K562 (cell line): ENCODE measurements at regions not wholly inside any gene's neighbourhood (a gene's known extent, or its start where the extent isn't known, plus 50 kb on each side); places are given as distances from the start of the nearest gene placed in this dataset.

Source experiments
- ATAC-seq: fragments of 200-7000 bp; cut with Tn5 transposase; 3 replicates; pipeline ENCODE4 v1.9.1; 2020; ENCODE audit warnings: moderate library complexity
- BruUV-seq: library from RNA; stranded (reverse); fragments of 400-500 nt; replicated peaks from 2 replicates; lab custom pipeline; 2021; lab: Mats Ljungman, UMichigan
- CTCF ChIA-PET: fragments of 300-600 bp; formaldehyde crosslinking; extraction: SDS; loops from one replicate; lab custom pipeline; 2021; ENCODE audit warnings: low intra/inter-chr PET ratio; lab: Yijun Ruan, JAX
- POLR2A ChIA-PET: fragments of 300-600, 350-650 bp; sonication (Branson Sonifier 250); formaldehyde crosslinking; extraction: SDS; loops from one replicate; lab custom pipeline; 2021; ENCODE audit warnings: antibody characterized with exemption, inconsistent platforms; lab: Yijun Ruan, JAX
- DNase-seq, 4 experiments: peaks; one replicate each; pipeline versions ENCODE4 v3.0.0 to v3.0.0-alpha.2; 2011 to 2018; ENCODE audit warnings: low spot score in 3 of 4, mixed read lengths in 3 of 4; ENCODE audit errors: extremely low read depth in 1 of 4
- FAIRE-seq: peaks from 2 replicates; lab custom pipeline; 2011; peaks lifted over from hg19 to GRCh38; lab: Jason Lieb, UNC
- H2AFZ ChIP-seq: 2 replicates; pipeline ENCODE4 v1.6.0; 2011; ENCODE audit warnings: low read depth, low read length, control low read depth, inconsistent platforms
- H3K27ac ChIP-seq: fragments of 200-600 bp; 3 replicates; pipeline ENCODE4 v1.8.0; 2011; ENCODE audit warnings: low read depth, mild to moderate bottlenecking, control low read depth, inconsistent platforms, low read length, moderate library complexity, mixed read lengths; ENCODE audit errors: extremely low read depth
- H3K27me3 ChIP-seq, 2 experiments: fragments of 300-600 bp in 1 of 2; 2 replicates in 1 of 2; 3 replicates in 1 of 2; pipeline versions ENCODE4 v1.6.0 to v1.8.0; 2011; ENCODE audit warnings: inconsistent platforms in 2 of 2, low read length in 2 of 2, mild to moderate bottlenecking in 1 of 2, mixed read lengths in 1 of 2, moderate library complexity in 1 of 2; ENCODE audit not compliant: control insufficient read depth in 2 of 2, insufficient read depth in 2 of 2
- H3K36me3 ChIP-seq: fragments of 300-600 bp; 3 replicates; pipeline ENCODE4 v1.8.0; 2011; ENCODE audit warnings: mild to moderate bottlenecking, low read length, inconsistent platforms; ENCODE audit not compliant: control insufficient read depth, insufficient read depth
- H3K4me1 ChIP-seq, 2 experiments: fragments of 200-600 bp in 1 of 2; replicated peaks in 1 of 2; 2 replicates in 1 of 2; 3 replicates in 1 of 2; pipeline versions ENCODE4 v1.5.1 to v1.8.0; 2011; ENCODE audit warnings: inconsistent platforms in 2 of 2, low read length in 2 of 2, mild to moderate bottlenecking in 1 of 2, mixed read lengths in 1 of 2, moderate library complexity in 1 of 2; ENCODE audit not compliant: control insufficient read depth in 2 of 2, insufficient read depth in 2 of 2
- H3K4me2 ChIP-seq: 2 replicates; pipeline ENCODE4 v1.6.1; 2011; ENCODE audit warnings: low read length, control low read depth, inconsistent platforms, mixed read lengths; ENCODE audit not compliant: insufficient read depth
- H3K4me3 ChIP-seq: fragments of 200-600 bp; sonication (generic), shearing (Covaris generic); 2 replicates; pipeline ENCODE4 v1.5.1; 2016; ENCODE audit warnings: control low read depth, inconsistent platforms
- H3K79me2 ChIP-seq: fragments of 200-600 bp; 3 replicates; pipeline ENCODE4 v1.8.0; 2011; ENCODE audit warnings: low read length, inconsistent platforms; ENCODE audit not compliant: control insufficient read depth, insufficient read depth
- H3K9ac ChIP-seq, 2 experiments: 2 replicates each; pipeline versions ENCODE4 v1.6.0 to v1.6.1; 2011; ENCODE audit warnings: low read depth in 2 of 2, low read length in 2 of 2, control low read depth in 1 of 2, inconsistent platforms in 1 of 2, mild to moderate bottlenecking in 1 of 2, mixed read lengths in 1 of 2; ENCODE audit not compliant: insufficient read depth in 1 of 2
- H3K9me1 ChIP-seq: one replicate; pipeline ENCODE4 v1.6.0; 2011; ENCODE audit warnings: inconsistent platforms, mild to moderate bottlenecking, low read length, moderate library complexity; ENCODE audit not compliant: control insufficient read depth, insufficient read depth
- H3K9me3 ChIP-seq: replicated peaks from 2 replicates; pipeline ENCODE4 v1.5.1; 2011; ENCODE audit warnings: low read depth, low read length, inconsistent platforms; ENCODE audit not compliant: control insufficient read depth, insufficient read depth
- H4K20me1 ChIP-seq: replicated peaks from 2 replicates; pipeline ENCODE4 v1.6.1; 2011; ENCODE audit warnings: low read length, inconsistent platforms, mixed read lengths; ENCODE audit not compliant: control insufficient read depth, insufficient read depth
- ETV1 ChIP-seq: fragments of 450-650 bp; conservative IDR thresholded peaks from 2 replicates; pipeline ENCODE4 v1.6.1; 2016; ENCODE audit warnings: missing genetic modification characterization, control low read depth, low read depth, missing compliant biosample characterization
- GABPB2 ChIP-seq: fragments of 250-450 bp; sonication (Bioruptor Pico); conservative IDR thresholded peaks from 2 replicates; pipeline ENCODE4 v1.5.1; 2021; ENCODE audit warnings: mild to moderate bottlenecking
- IRF2 ChIP-seq: sonication (generic); formaldehyde crosslinking; IDR thresholded peaks from 2 replicates; pipeline ENCODE4 v1.8.1; 2022; ENCODE audit warnings: mild to moderate bottlenecking, missing genetic modification reagents
- MBD2 ChIP-seq: sonication (generic); IDR thresholded peaks from 2 replicates; pipeline ENCODE4 v1.6.1; 2016; ENCODE audit warnings: low read depth, borderline replicate concordance
- SRSF1 ChIP-seq: fragments of 200-400 bp; formaldehyde crosslinking; IDR thresholded peaks from 2 replicates; pipeline ENCODE4 v1.6.1; 2017; ENCODE audit warnings: mild to moderate bottlenecking, low read depth, low read length, moderate library complexity
- U2AF1 ChIP-seq: fragments of 200-400 bp; formaldehyde crosslinking; optimal IDR thresholded peaks from 2 replicates; pipeline ENCODE3; 2017; ENCODE audit warnings: mild to moderate bottlenecking, low read depth, low read length, moderate library complexity
- ZNF584 ChIP-seq: fragments of 200-800 bp; sonication (Bioruptor generic); IDR thresholded peaks from 2 replicates; pipeline ENCODE4 v1.6.1; 2016; ENCODE audit warnings: low read depth, mild to moderate bottlenecking, missing genetic modification characterization, missing compliant biosample characterization
- WGBS: fragments of 100-300 bp; shearing (Covaris generic); methylation state at CpG from one replicate; pipeline ENCODE4 v1.1.6; 2016; ENCODE audit warnings: low coverage, mixed read lengths; ENCODE audit not compliant: insufficient coverage; ENCODE audit errors: missing lambda C conversion rate; 5-methylcytosine and 5-hydroxymethylcytosine counted together
- in situ Hi-C: fragments of 300-500 bp; cut with MboI; formaldehyde crosslinking; loops from 4 replicates; pipeline ENCODE4 v1.15.0; 2018; ENCODE audit warnings: inconsistent platforms, mixed read lengths
- intact Hi-C: fragments of 100-400 bp; cut with micrococcal nuclease; formaldehyde crosslinking; loops from 2 replicates; pipeline ENCODE4 v1.14.2; 2022
- TF ChIP-seq, protein P1 (sequence below): sonication (generic); formaldehyde crosslinking; IDR thresholded peaks from 2 replicates; pipeline ENCODE4 v1.8.1; 2023; ENCODE audit warnings: mild to moderate bottlenecking, missing genetic modification reagents
- TF ChIP-seq, protein P2 (sequence below): fragments of 200-600 bp; sonication (generic); IDR thresholded peaks from one replicate; pipeline ENCODE4 v1.6.1; 2012; ENCODE audit warnings: mild to moderate bottlenecking, low read depth, low read length, inconsistent platforms

DNA sequence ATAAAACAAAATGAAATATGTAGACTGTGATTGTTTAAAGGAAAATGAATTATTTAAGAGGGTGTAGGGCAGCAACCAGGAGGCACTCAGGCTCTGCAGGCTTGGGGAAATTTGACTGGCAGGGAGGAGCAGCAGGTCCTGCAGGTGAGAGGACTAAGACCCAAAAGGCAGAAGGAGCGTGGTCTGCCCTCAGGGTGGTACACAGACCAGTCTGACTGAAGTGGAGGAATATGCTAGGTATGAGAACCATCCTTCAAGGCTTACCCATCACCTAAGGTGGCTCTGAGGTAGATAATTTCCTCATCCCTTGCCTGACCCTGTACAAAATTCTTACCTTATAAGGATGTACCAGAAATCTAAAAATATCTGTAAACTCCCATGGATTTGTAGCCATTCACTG lies 261.3 kb upstream of the RASGEF1B start:
- Histone ChIP-seq H3K4me1 (no peaks in the 10 kb centered on the region), H3K36me3 (no peaks in the 10 kb centered on the region), H2AFZ (no peak overlapping the region), H3K79me2 (no peaks in the 10 kb centered on the region), H3K9me3 (no peaks in the 10 kb centered on the region), H3K9ac (no peak overlapping the region), H3K4me3 (no peak overlapping the region), H3K27me3 (no peaks in the 10 kb centered on the region), H3K4me2 (no peak overlapping the region), H4K20me1 (no peaks in the 10 kb centered on the region), H3K9me1 (no peaks in the 10 kb centered on the region), H3K27ac (no peak overlapping the region)
- DNase-seq (no peak), FAIRE-seq (no peak), ATAC-seq (no peak)
- no TSS peak for BruUV-seq
- WGBS: 7% methylated on average over 1 of the region's 1 CpG
- CTCF ChIA-PET: no interaction called here
- POLR2A ChIA-PET: no interaction called here
- in situ Hi-C loops (no loop called here), intact Hi-C loops (no loop called here)
- TF ChIP-seq, protein P1, sequence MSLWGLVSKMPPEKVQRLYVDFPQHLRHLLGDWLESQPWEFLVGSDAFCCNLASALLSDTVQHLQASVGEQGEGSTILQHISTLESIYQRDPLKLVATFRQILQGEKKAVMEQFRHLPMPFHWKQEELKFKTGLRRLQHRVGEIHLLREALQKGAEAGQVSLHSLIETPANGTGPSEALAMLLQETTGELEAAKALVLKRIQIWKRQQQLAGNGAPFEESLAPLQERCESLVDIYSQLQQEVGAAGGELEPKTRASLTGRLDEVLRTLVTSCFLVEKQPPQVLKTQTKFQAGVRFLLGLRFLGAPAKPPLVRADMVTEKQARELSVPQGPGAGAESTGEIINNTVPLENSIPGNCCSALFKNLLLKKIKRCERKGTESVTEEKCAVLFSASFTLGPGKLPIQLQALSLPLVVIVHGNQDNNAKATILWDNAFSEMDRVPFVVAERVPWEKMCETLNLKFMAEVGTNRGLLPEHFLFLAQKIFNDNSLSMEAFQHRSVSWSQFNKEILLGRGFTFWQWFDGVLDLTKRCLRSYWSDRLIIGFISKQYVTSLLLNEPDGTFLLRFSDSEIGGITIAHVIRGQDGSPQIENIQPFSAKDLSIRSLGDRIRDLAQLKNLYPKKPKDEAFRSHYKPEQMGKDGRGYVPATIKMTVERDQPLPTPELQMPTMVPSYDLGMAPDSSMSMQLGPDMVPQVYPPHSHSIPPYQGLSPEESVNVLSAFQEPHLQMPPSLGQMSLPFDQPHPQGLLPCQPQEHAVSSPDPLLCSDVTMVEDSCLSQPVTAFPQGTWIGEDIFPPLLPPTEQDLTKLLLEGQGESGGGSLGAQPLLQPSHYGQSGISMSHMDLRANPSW (CRISPR knock-in tag): no peak
- no peak for TF ChIP-seq ZNF584 (CRISPR knock-in tag)
- TF ChIP-seq, protein P2, sequence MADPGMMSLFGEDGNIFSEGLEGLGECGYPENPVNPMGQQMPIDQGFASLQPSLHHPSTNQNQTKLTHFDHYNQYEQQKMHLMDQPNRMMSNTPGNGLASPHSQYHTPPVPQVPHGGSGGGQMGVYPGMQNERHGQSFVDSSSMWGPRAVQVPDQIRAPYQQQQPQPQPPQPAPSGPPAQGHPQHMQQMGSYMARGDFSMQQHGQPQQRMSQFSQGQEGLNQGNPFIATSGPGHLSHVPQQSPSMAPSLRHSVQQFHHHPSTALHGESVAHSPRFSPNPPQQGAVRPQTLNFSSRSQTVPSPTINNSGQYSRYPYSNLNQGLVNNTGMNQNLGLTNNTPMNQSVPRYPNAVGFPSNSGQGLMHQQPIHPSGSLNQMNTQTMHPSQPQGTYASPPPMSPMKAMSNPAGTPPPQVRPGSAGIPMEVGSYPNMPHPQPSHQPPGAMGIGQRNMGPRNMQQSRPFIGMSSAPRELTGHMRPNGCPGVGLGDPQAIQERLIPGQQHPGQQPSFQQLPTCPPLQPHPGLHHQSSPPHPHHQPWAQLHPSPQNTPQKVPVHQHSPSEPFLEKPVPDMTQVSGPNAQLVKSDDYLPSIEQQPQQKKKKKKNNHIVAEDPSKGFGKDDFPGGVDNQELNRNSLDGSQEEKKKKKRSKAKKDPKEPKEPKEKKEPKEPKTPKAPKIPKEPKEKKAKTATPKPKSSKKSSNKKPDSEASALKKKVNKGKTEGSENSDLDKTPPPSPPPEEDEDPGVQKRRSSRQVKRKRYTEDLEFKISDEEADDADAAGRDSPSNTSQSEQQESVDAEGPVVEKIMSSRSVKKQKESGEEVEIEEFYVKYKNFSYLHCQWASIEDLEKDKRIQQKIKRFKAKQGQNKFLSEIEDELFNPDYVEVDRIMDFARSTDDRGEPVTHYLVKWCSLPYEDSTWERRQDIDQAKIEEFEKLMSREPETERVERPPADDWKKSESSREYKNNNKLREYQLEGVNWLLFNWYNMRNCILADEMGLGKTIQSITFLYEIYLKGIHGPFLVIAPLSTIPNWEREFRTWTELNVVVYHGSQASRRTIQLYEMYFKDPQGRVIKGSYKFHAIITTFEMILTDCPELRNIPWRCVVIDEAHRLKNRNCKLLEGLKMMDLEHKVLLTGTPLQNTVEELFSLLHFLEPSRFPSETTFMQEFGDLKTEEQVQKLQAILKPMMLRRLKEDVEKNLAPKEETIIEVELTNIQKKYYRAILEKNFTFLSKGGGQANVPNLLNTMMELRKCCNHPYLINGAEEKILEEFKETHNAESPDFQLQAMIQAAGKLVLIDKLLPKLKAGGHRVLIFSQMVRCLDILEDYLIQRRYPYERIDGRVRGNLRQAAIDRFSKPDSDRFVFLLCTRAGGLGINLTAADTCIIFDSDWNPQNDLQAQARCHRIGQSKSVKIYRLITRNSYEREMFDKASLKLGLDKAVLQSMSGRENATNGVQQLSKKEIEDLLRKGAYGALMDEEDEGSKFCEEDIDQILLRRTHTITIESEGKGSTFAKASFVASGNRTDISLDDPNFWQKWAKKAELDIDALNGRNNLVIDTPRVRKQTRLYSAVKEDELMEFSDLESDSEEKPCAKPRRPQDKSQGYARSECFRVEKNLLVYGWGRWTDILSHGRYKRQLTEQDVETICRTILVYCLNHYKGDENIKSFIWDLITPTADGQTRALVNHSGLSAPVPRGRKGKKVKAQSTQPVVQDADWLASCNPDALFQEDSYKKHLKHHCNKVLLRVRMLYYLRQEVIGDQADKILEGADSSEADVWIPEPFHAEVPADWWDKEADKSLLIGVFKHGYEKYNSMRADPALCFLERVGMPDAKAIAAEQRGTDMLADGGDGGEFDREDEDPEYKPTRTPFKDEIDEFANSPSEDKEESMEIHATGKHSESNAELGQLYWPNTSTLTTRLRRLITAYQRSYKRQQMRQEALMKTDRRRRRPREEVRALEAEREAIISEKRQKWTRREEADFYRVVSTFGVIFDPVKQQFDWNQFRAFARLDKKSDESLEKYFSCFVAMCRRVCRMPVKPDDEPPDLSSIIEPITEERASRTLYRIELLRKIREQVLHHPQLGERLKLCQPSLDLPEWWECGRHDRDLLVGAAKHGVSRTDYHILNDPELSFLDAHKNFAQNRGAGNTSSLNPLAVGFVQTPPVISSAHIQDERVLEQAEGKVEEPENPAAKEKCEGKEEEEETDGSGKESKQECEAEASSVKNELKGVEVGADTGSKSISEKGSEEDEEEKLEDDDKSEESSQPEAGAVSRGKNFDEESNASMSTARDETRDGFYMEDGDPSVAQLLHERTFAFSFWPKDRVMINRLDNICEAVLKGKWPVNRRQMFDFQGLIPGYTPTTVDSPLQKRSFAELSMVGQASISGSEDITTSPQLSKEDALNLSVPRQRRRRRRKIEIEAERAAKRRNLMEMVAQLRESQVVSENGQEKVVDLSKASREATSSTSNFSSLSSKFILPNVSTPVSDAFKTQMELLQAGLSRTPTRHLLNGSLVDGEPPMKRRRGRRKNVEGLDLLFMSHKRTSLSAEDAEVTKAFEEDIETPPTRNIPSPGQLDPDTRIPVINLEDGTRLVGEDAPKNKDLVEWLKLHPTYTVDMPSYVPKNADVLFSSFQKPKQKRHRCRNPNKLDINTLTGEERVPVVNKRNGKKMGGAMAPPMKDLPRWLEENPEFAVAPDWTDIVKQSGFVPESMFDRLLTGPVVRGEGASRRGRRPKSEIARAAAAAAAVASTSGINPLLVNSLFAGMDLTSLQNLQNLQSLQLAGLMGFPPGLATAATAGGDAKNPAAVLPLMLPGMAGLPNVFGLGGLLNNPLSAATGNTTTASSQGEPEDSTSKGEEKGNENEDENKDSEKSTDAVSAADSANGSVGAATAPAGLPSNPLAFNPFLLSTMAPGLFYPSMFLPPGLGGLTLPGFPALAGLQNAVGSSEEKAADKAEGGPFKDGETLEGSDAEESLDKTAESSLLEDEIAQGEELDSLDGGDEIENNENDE: no peak
- TF ChIP-seq ETV1 (tag): no peak
- no peak for TF ChIP-seq MBD2
- no peak for TF ChIP-seq IRF2 (CRISPR knock-in tag)
- no peak for TF ChIP-seq SRSF1
- TF ChIP-seq U2AF1: no peak
- TF ChIP-seq GABPB2: no peak
